H9 (cell line): ENCODE measurements at regions not wholly inside any gene's neighbourhood (a gene's known extent, or its start where the extent isn't known, plus 50 kb on each side); places are given as distances from the start of the nearest gene placed in this dataset.

ENCODE experiments used
- DNase-seq: peaks from one replicate; pipeline ENCODE4 v3.0.0-alpha.2; 2017
- H2AFZ ChIP-seq: one replicate; pipeline ENCODE4 v1.6.1; 2013; ENCODE audit warnings: mild to moderate bottlenecking, low read length, control low read depth, moderate library complexity
- H2AK5ac ChIP-seq: 2 replicates; pipeline ENCODE4 v1.6.1; 2013; ENCODE audit warnings: low read length, control low read depth, mixed read lengths; ENCODE audit not compliant: insufficient read length
- H2BK120ac ChIP-seq: one replicate; pipeline ENCODE4 v1.6.1; 2013; ENCODE audit warnings: low read depth, mild to moderate bottlenecking, low read length, control low read depth, inconsistent platforms; ENCODE audit not compliant: poor library complexity, severe bottlenecking
- H2BK12ac ChIP-seq: 2 replicates; pipeline ENCODE4 v1.6.1; 2013; ENCODE audit warnings: low read length, control low read depth, mixed read lengths, low read depth; ENCODE audit not compliant: insufficient read length
- H2BK15ac ChIP-seq: 2 replicates; pipeline ENCODE4 v1.6.1; 2013; ENCODE audit warnings: low read depth, low read length, control low read depth
- H2BK20ac ChIP-seq: one replicate; pipeline ENCODE4 v1.6.1; 2013; ENCODE audit warnings: low read depth, mild to moderate bottlenecking, low read length, control low read depth, inconsistent platforms; ENCODE audit not compliant: poor library complexity, severe bottlenecking
- H2BK5ac ChIP-seq: 2 replicates; pipeline ENCODE4 v1.6.1; 2013; ENCODE audit warnings: low read length, control low read depth, mixed read lengths; ENCODE audit not compliant: insufficient read length
- H3K14ac ChIP-seq: 2 replicates; pipeline ENCODE4 v1.6.1; 2013; ENCODE audit warnings: low read length, control low read depth; ENCODE audit not compliant: insufficient read depth
- H3K18ac ChIP-seq: 2 replicates; pipeline ENCODE4 v1.6.1; 2013; ENCODE audit warnings: low read depth, mild to moderate bottlenecking, mixed read lengths, low read length, control low read depth; ENCODE audit not compliant: insufficient read length
- H3K23ac ChIP-seq: 2 replicates; pipeline ENCODE4 v1.6.1; 2013; ENCODE audit warnings: low read length, control low read depth, mixed read lengths, low read depth; ENCODE audit not compliant: insufficient read length
- H3K23me2 ChIP-seq: 2 replicates; pipeline ENCODE4 v1.6.1; 2013; ENCODE audit warnings: low read depth, mild to moderate bottlenecking, mixed read lengths, low read length, control low read depth; ENCODE audit not compliant: insufficient read length, poor library complexity, severe bottlenecking
- H3K27ac ChIP-seq: 2 replicates; pipeline ENCODE4 v1.5.1; 2013; ENCODE audit warnings: low read length, control low read depth, mixed read lengths, low read depth; ENCODE audit not compliant: insufficient read length
- H3K27me3 ChIP-seq: 2 replicates; pipeline ENCODE4 v1.6.1; 2013; ENCODE audit warnings: low read length, control low read depth, inconsistent platforms; ENCODE audit not compliant: insufficient read depth
- H3K4ac ChIP-seq: 2 replicates; pipeline ENCODE4 v1.6.1; 2013; ENCODE audit warnings: low read depth, mild to moderate bottlenecking, control low read depth, inconsistent platforms, low read length, moderate library complexity
- H3K4me1 ChIP-seq: 2 replicates; pipeline ENCODE4 v1.6.1; 2013; ENCODE audit warnings: low read length, control low read depth, inconsistent platforms; ENCODE audit not compliant: insufficient read depth
- H3K4me2 ChIP-seq: 2 replicates; pipeline ENCODE4 v1.6.1; 2013; ENCODE audit warnings: low read length, control low read depth, mixed read lengths; ENCODE audit not compliant: insufficient read length, insufficient read depth
- H3K56ac ChIP-seq: 2 replicates; pipeline ENCODE4 v1.6.1; 2013; ENCODE audit warnings: low read depth, mild to moderate bottlenecking, mixed read lengths, low read length, control low read depth; ENCODE audit not compliant: insufficient read length
- H3K79me1 ChIP-seq: 2 replicates; pipeline ENCODE4 v1.6.1; 2013; ENCODE audit warnings: low read depth, mild to moderate bottlenecking, moderate library complexity, low read length, control low read depth, inconsistent platforms; ENCODE audit not compliant: insufficient read depth, poor library complexity, severe bottlenecking
- H3K79me2 ChIP-seq: 2 replicates; pipeline ENCODE4 v1.6.1; 2013; ENCODE audit warnings: low read length, control low read depth, inconsistent platforms; ENCODE audit not compliant: insufficient read depth
- H3K9ac ChIP-seq: 2 replicates; pipeline ENCODE4 v1.6.1; 2013; ENCODE audit warnings: low read length, control low read depth, mixed read lengths; ENCODE audit not compliant: insufficient read length; ENCODE audit errors: extremely low read depth
- H3K9me3 ChIP-seq: one replicate; pipeline ENCODE4 v1.6.1; 2013; ENCODE audit warnings: low read depth, low read length, inconsistent platforms; ENCODE audit not compliant: control insufficient read depth
- H3T11ph ChIP-seq: one replicate; pipeline ENCODE4 v1.6.1; 2013; ENCODE audit warnings: mild to moderate bottlenecking, low read length, control low read depth, inconsistent platforms
- H4K20me1 ChIP-seq: one replicate; pipeline ENCODE4 v1.6.1; 2013; ENCODE audit not compliant: control insufficient read depth, insufficient read length, insufficient read depth
- H4K5ac ChIP-seq: 2 replicates; pipeline ENCODE4 v1.6.1; 2013; ENCODE audit warnings: low read depth, mild to moderate bottlenecking, mixed read lengths, low read length, control low read depth; ENCODE audit not compliant: insufficient read length
- H4K8ac ChIP-seq: replicated peaks from 2 replicates; pipeline ENCODE4 v1.6.1; 2013; ENCODE audit warnings: low read length, control low read depth, mixed read lengths, low read depth; ENCODE audit not compliant: insufficient read length
- H4K91ac ChIP-seq: 2 replicates; pipeline ENCODE4 v1.6.1; 2013; ENCODE audit warnings: low read depth, mild to moderate bottlenecking, moderate library complexity, mixed read lengths, low read length, control low read depth; ENCODE audit not compliant: insufficient read length
- H3K27ac Mint-ChIP-seq, 3 experiments: 2 replicates in 2 of 3; 3 replicates in 1 of 3; pipeline ENCODE4 v1.8.0; 2020 to 2021; ENCODE audit warnings: mixed read lengths in 3 of 3, mild to moderate bottlenecking in 1 of 3, moderate library complexity in 1 of 3
- H3K27me3 Mint-ChIP-seq: 2 replicates; pipeline ENCODE4 v1.8.0; 2021; ENCODE audit warnings: low read depth, mild to moderate bottlenecking, moderate library complexity, mixed read lengths
- H3K36me3 Mint-ChIP-seq, 3 experiments: 2 replicates in 2 of 3; 3 replicates in 1 of 3; pipeline ENCODE4 v1.8.0; 2020 to 2021; ENCODE audit warnings: low read depth in 3 of 3, mixed read lengths in 3 of 3; ENCODE audit not compliant: insufficient read depth in 1 of 3
- H3K4me1 Mint-ChIP-seq, 2 experiments: 2 replicates each; pipeline ENCODE4 v1.8.0; 2020; ENCODE audit warnings: mixed read lengths in 2 of 2
- H3K4me3 Mint-ChIP-seq, 2 experiments: 2 replicates in 1 of 2; 3 replicates in 1 of 2; pipeline ENCODE4 v1.8.0; 2020 to 2021; ENCODE audit warnings: mild to moderate bottlenecking in 2 of 2, mixed read lengths in 2 of 2, moderate library complexity in 1 of 2
- H3K9me3 Mint-ChIP-seq, 2 experiments: 2 replicates in 1 of 2; 3 replicates in 1 of 2; pipeline ENCODE4 v1.8.0; 2020; ENCODE audit warnings: mild to moderate bottlenecking in 2 of 2, mixed read lengths in 2 of 2, moderate library complexity in 1 of 2
- CTCF ChIP-seq: fragments of 200-600 bp; sonication (generic); conservative IDR thresholded peaks from 3 replicates; pipeline ENCODE4 v1.8.0; 2021; ENCODE audit warnings: antibody characterized with exemption, mild to moderate bottlenecking
- WGBS: extraction: QIAGEN DNeasy Blood & Tissue Kit; methylation state at CpG from one replicate; pipeline ENCODE4 v1.1.7; 2013; ENCODE audit warnings: missing lambda C conversion rate, low lambda C conversion rate, mixed read lengths; ENCODE audit not compliant: insufficient read length; ENCODE audit errors: extremely low coverage; 5-methylcytosine and 5-hydroxymethylcytosine counted together

- Histone ChIP-seq H3K4me1 (no peaks in the 10 kb centered on the region), H4K91ac (no peak overlapping the region), H4K8ac (no peak overlapping the region), H4K5ac (no peak overlapping the region), H3K56ac (no peak overlapping the region), H3K9ac (no peak overlapping the region), H3K27me3 (no peaks in the 10 kb centered on the region), H3K9me3 (no peaks in the 10 kb centered on the region), H3K18ac (no peak overlapping the region), H3K79me2 (no peaks in the 10 kb centered on the region), H2BK20ac (no peak overlapping the region), H3K14ac (no peak overlapping the region), H3K27ac (no peak overlapping the region), H2AFZ (no peak overlapping the region), H3K79me1 (no peaks in the 10 kb centered on the region), H2AK5ac (no peak overlapping the region), H3K23ac (no peak overlapping the region), H4K20me1 (no peaks in the 10 kb centered on the region), H2BK12ac (no peak overlapping the region), H3K4me2 (no peak overlapping the region), H3T11ph (no peak overlapping the region), H2BK120ac (no peak overlapping the region), H3K4ac (no peak overlapping the region), H3K23me2 (no peaks in the 10 kb centered on the region), H2BK5ac (no peak overlapping the region), H2BK15ac (no peak overlapping the region)
- H3K27ac Mint-ChIP-seq: no peak overlapping the region
- H3K4me1 Mint-ChIP-seq: no peaks in the 10 kb centered on the region
- WGBS: no CpG with 5 or more reads among the region's 3 CpGs
- H3K27me3 Mint-ChIP-seq: no peaks in the 10 kb centered on the region
- H3K36me3 Mint-ChIP-seq: peaks cover 0 to 7% (median 6%) of the 10 kb centered on the region in 3 experiments; a peak in 4 of 7 replicates
- no peak for TF ChIP-seq CTCF
- peaks cover 5 to 10% of the 10 kb centered on the region in 2 experiments; a peak in 4 of 5 replicates for H3K9me3 Mint-ChIP-seq
- no peak for DNase-seq
- H3K4me3 Mint-ChIP-seq: no peak overlapping the region
Observed at GRCh38 chr2:40937284-40937683, 485.4 kb upstream of the SLC8A1 start.
